Amygdala (tissue), 56 donors: ENCODE measurements at regions not wholly inside any gene's neighbourhood (a gene's known extent, or its start where the extent isn't known, plus 50 kb on each side); places are given as distances from the start of the nearest gene placed in this dataset.

ENCODE experiments used
- DNase-seq, 56 donors: peaks; one replicate each; lab custom pipeline; 2025; lab: John Stamatoyannopoulos, UW

DNA sequence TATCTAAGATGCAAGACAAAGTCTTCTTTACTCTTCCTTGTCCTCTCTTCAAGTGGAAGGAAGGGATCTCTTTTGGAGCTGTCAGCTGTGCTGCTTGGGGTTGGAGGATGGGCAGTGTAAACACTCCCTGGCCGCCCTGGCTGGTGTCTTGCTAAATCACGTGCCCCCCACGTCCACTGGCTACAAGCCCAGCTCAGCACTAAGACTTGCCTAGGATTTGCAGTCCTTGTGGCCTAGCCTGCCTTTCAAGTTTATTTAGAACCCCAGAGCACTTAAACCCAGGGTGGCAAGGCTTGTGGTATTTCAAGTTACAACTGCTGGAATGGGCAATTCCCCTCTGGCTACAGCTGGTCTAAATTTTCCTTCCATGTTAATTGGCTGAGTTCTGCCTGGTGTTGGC, 272.4 kb upstream of the MYO3A start:
- no peak for DNase-seq

DNA sequence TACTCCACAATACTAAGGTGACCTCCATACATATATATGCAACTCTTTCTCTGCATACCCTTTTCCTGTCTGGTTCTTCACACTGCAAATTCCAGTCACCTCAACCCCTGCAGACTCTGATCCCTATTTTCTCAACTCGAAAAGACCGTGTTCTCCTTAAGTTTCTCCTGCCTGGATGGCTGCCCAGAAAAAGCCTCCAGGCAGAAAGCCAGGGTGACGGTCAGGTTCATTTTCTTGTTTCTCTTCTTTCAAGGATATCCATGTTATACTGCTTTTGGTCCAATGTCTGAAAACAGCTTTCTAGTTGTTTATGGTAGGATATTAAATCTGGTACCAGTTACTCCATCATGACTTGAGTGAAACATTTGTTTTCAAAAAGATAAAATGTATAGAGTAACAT, 267.8 kb upstream of the MYO3A start:
- peak in 11 of 56 donors; percentile 2 to 29 (median 9) for DNase-seq

GRCh38 chr10:25675204-25675603, 258.8 kb upstream of the MYO3A start:
- no peak for DNase-seq

- no peak for DNase-seq
These were observed 258.4 kb upstream of the MYO3A start for GRCh38 chr10:25675615-25676014.

DNA sequence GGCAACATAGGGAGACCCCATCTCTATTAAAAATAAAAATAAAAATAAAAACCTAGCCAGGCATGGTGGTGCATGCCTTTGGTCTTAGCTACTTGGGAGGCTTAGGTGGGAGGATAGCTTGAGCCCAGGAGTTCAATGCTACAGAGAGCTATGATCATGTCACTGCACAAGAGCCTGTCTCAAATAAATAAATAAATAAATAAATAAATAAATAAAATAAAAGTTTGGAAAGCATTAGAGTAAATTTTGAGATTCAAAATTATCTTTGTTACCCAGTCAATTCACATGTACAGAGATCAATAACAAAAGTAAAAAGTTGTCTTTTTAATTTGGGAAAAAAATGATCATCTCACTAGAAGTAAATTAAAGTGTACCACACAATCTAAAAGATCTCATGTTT, 255.8 kb upstream of the MYO3A start:
- no peak for DNase-seq

GRCh38 chr10:25678666-25679065, 255.4 kb upstream of the MYO3A start:
- DNase-seq: no peak

GRCh38 chr10:25682203-25682851, 251.7 kb upstream of the MYO3A start:
- DNase-seq: peak in 44 of 56 donors; percentile 13 to 81 (median 48)

- DNase-seq: no peak
These were observed 250.7 kb upstream of the MYO3A start for GRCh38 chr10:25683344-25683743.

GRCh38 chr10:25687521-25687920, 246.5 kb upstream of the MYO3A start:
- no peak for DNase-seq

DNA sequence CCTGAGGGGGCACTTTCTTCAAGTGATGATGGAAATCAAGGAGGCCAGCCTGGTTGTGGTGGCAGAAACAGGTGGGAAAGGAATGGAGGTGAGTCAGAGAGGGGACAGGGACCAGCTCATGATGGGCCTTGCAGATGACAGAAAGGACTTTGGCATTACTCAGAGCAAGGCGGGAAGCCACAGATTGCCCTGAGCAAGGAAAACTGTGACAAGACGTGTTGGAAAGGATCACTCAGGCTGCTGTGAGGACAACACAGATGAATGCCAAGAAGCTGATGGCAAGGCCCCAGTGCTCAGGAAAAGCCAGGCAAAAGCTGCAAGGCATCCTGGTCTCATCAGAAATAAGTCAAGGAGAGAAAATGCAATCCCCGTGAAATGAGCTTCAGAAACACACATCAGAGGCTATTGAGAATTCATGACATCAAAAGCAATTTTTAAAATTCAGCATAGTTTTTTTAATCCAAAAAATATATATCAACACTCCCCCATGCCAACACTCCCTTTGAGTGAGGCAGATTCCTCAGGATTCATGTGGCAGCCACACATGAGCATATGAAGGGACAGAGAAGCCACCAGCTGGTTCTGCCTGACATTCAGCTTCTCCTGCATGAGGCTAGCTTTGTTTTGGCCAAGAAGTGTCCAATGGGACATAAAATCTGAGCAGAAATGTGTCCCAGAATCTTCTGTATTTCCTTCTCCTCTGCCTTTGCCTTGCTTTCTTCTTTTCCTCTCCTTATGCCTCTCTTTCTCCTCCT, 244.5 kb upstream of the MYO3A start:
- peak in 2 of 56 donors; percentile 7 to 13 for DNase-seq

GRCh38 chr10:25692761-25693160, 241.3 kb upstream of the MYO3A start:
- no peak for DNase-seq

- no peak for DNase-seq
These were observed 239.7 kb upstream of the MYO3A start for GRCh38 chr10:25694206-25694933.

GRCh38 chr10:25694971-25695370, 239.1 kb upstream of the MYO3A start:
- DNase-seq: no peak

- DNase-seq: no peak
These were observed 238.4 kb upstream of the MYO3A start for GRCh38 chr10:25695586-25695985.

DNA sequence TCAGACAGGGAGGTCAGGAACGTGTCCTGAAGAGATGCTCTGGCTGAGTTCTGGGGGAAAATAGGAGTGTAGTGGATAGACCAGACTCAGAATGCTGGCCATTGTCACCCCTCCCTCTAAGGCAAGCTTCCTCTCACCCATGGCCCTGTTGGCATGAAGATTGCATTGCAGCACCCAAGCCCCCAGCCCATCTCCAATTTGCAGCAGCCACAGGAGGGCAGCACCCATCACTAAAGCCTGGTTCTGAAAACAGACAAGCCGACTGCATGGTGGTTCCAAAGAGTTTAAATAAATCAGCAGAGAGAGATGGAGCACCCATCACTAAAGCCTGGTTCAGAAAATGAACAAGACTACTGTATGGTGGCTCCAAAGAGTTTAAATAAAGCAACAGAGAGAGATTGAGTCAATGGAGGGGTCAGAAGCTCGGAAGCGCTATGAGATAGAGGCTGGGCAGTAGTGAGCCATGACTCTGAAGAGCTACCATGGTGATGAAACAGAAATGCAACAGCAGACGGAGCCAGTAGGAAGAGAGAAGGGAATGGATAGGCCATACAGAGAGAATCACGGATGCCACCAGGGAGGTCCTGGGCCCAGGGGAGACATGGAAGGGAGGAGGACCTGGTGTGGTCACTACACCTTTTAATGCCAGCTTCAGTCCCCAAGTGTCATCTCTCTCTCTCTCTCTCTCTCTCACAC, 237.9 kb upstream of the MYO3A start:
- DNase-seq: no peak

GRCh38 chr10:25697412-25697811, 236.6 kb upstream of the MYO3A start:
- DNase-seq: no peak

DNA sequence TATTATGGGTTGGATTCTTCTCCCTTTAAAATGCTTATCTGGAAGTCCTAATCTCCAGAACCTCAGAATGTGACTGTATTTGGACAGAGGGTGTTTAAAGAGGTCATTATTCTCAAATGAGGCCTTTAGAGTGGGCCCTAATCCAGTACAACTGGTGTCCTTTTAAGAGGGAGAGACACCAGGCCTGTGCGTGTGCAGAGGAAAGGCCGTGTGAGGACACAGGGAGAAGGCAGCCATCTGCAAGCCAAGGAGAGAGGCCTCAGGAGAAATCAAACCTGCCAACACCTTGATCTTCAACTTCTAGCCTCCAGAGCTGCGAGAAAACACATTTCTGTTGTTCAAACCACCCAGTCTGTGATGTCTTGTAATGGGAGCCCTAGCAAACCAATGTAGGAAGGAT, 235.4 kb upstream of the MYO3A start:
- no peak for DNase-seq

DNA sequence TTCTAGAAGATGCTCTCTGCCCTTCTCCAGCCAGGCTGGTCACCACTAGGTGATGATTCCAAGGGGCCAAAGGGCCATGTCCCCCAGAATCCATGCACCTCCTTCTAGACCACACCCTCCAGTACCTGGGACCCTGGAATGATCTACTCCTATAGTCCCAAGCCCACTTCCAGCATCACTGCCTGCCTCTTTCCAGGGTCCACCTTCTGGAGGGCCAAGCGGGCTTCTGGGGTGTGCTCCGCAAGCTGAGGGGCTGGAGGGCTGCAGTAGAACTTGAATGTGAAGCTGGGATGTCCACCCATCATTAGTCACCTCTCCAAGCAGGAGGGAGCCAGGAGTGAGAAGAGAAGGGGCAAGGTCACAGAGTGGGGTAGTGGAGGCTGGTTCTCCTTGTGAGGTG, 234.4 kb upstream of the MYO3A start:
- no peak for DNase-seq

DNA sequence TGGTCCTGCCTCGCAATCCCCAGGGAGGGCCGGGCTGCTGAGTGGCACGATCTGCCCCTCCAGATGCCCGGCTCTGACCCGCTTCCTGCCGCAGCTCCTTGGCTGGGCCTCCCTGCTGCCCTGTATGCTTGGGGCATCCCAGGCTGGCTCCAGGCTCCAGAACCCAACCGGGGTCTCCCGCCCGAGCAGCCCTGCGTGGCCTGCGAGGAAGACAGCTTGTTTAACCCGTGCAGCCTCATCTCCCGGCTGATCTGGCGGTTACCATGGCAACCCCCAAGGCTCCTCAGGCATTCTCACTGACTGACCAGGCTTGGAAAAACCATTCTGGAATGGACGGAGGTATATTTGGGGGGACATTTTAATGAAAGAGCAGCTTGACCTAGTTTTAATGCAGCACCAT, 232.4 kb upstream of the MYO3A start:
- DNase-seq: peak in 5 of 56 donors; percentile 4 to 15 (median 11)

GRCh38 chr10:25704622-25705021, 229.4 kb upstream of the MYO3A start:
- DNase-seq: no peak

- DNase-seq: no peak
These were observed 226.5 kb upstream of the MYO3A start for GRCh38 chr10:25707572-25707971.
